NCI-H2107 (cell line): ENCODE measurements at regions not wholly inside any gene's neighbourhood (a gene's known extent, or its start where the extent isn't known, plus 50 kb on each side); places are given as distances from the start of the nearest gene placed in this dataset.

Experiments used
- DNase-seq: peaks from one replicate; lab custom pipeline; 2025; lab: John Stamatoyannopoulos, UW

DNA sequence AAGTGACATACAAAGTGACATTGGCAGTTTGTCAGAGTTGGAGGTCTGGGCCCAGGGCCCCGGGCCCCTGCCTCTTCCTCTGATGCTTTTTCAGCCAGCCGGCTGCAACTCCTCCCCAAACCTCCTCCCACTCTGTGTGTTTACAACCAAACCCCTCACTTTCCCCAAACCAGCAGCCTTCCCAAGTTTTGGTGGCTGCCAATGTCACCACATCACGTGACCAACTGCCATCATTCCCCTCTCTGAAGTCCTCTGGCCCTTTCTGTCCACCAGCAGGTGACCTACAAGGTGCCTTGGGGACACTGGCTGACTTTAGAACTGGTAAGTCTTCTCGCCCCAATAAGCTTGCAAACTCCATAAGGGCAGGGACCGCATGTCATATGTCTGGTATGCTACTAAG, 357.7 kb downstream of the BCOR start:
- DNase-seq, result no peak

DNA sequence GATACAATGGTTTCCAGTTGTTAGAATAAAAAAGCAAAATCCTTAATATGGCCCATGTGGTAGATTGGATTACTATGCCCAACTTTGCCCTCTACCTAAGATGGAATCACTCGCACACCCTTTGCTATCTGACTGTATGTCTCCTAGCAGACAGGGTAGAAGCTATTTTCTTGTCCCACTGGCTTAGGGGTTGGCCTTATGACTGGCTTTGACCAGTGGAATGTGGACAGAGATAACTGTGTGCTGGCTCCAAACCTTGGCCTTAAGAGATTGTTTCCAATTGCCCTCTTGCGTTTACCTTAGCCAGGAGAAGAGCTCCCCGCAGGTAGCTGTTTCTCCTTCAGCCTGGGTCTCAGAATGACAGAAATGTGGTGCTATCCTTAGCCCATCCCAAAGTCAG, 355.9 kb downstream of the BCOR start:
- DNase-seq, result no peak

DNA sequence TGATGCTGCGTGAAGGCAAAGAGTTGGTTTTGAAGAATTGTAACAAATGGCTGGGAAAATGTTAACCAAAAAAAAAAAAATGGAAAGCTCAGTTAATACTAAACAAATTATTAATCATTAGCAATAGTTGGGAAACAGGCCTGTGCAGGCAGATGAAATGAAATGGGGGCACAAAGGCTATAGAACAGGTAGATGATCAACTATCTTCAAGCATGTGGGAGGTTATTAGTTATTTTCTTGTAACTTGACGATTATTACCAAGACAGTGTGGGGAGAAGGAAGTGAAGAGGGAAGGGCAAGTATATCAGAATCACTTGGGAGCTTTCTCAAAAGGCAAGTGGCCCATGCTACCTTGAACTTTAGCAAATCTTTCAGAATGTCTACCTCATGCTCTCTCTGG, 351.9 kb downstream of the BCOR start:
- DNase-seq, result no peak

DNA sequence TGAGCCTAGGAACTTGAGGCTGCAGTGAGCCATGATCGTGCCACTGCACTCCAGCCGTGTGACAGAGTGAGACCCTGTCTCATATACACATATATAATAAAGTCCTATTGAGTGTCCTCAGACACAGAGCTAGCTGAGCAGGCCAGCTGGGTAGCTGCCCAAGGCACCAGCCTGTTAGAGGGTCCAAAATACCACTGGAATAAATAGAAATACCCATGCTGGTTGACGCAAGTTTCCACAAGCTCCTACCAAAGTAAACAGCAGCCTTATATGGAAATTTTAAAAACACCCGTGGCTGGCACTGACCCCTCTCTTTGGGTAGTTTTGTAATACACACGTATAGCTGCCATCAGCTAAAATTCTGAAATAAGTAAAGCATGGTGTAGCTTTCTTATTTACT, 348.6 kb downstream of the BCOR start:
- no peak for DNase-seq

DNA sequence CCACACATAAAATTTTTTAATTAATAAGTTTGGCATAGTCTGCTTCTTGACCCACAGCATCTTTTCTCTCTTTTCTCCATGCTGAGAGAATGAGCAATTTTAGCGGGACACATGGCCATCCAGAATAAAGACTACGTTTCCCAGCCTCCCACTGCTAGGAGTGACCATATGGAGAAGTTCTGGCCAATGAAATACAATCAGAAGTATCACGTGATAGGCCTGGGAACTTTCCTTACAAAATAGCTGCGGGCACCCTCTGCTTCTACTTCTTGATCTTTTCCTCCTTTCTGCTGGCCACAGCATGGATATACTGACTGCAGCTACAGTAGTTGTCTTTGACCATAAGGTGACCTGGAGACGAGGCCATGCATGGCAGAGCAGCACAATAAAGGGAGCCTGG, 348.0 kb downstream of the BCOR start:
- no peak for DNase-seq

DNA sequence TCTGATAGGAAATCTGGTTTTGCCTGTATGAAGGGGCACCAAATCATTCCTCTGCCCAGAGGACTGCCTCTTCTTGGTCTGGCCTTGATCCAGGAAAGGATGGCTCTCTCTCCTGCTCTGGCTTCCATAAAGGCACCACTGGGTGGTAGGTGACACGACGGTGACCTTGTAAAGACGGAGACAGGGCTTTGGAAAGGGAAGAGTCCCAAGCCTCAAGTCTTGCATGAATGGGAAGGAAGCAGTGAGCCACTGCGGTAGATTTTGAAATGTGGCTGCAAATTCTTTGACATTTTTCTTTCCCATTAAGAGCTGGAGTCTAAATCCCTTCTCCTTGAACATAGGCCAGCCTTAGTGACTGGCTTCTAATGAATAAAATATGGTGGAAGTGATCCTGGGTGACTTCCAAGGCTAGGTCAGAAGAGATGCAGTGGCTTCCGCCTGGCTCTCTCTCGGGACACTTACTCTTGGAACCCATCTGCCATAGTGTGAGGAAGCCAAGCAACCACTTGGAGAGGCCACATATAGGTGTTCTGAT, 347.4 kb downstream of the BCOR start:
- DNase-seq, result no peak

DNA sequence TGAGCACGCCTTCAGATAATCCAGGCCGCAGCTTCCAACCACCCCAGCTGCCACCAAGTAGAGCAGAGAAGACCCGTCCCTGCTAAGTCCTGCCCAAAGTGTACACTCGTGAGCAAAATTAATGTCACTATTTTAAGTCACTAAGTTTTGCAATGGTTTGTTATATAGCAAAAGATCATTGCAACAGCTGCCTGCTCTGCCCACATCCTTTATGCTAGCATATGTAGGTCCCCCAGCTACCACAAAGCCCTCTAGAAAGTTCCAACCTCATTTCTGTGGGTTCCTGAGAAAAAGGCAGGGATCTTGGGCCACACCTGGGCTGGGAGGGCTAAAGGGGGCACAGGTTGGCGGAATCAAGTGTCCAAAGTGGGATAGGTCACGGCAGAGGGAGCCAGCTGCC, 346.9 kb downstream of the BCOR start:
- no peak for DNase-seq

DNA sequence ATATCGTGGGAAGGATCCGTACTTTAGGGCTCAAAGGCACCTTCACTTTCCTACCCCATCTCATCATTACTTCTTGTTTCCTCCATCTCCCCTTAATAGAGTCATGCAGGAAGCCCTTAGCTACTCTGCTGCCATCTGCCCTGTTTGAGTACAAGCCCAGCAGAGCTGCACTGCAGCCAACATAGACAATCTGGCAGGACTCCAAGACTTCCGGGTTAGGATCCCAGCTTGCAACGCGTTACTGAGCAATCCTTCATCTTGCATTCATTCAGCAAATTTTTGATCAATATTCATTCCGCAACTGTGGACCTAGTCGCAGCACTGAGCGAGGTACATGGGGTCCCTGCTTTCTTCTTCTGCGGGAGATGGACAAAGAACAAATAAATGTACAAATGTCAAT, 344.9 kb downstream of the BCOR start:
- DNase-seq, result peak; percentile 54

DNA sequence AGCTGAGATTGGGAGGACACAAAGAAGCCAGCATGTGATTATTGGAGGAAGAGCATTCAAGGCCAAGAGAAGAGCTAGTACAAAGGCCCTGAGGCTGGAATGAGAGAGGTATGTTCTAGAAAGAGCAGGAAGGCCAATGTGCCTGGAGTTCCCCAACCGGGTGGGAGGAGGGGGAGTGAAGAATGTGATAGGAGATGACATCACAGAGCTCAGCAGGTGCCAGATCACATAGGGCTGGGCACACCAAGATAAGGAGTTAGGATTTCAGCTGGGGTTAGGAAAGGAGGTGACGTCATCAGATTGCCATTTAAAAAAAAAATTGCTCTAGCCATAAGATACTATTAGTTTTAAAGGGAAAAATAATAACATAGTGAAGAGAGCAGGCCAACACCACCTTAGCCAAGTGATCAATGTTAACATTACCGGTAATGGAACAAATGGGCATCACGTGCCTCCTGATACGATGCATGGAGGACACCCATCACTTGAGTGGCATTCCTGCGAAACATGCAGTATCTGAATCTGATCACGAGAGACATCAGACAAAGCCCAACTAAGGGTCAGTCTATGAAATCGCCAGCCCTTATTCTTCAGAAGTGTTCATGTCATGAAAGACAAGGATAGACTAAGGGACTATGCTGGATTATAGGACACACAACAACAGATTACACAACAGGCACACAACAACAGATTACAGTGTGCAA, 344.3 kb downstream of the BCOR start:
- no peak for DNase-seq

DNA sequence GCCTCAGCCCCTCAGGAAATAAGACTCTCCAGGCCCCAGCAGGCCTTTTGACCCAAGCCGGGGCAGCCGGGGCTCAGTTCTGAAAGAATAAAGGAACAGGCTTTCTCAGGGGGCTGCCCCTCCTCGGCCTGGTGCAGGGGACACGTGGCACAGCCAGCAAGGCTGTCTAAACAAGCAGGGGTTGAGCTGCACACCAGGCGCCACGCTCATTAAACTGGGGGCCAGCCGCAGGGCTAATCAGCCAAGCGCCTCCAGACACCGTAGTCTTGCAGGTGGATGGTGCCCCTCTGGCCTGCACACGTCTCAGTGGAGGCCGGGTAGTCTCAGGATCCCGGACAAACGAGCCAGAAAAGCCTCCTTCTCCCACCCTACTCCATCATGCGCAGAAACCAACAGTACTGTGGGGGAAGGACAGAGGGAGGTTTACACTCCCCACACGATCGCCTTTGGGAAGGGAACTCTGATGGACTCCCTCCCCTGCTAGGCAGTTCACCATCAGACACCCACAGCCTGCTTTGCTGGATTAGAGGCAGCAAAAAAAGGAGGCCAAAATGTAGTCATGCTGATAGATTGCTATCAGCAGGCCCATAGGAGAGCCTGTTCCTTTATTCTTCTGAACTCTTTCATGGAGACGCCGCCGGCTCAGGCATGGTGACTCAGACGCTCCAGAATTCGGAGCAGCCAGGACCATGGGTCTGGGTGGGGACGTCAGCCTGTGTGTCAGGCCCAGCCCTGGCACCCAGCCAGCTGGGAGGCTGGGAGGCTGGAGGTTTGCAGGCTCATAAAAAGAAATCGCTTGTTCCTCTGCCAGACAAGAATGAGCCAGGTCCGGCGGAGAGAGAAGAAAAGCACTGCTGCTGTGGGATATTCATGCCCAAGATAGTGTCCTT, 342.4 kb downstream of the BCOR start:
- DNase-seq, result no peak

DNA sequence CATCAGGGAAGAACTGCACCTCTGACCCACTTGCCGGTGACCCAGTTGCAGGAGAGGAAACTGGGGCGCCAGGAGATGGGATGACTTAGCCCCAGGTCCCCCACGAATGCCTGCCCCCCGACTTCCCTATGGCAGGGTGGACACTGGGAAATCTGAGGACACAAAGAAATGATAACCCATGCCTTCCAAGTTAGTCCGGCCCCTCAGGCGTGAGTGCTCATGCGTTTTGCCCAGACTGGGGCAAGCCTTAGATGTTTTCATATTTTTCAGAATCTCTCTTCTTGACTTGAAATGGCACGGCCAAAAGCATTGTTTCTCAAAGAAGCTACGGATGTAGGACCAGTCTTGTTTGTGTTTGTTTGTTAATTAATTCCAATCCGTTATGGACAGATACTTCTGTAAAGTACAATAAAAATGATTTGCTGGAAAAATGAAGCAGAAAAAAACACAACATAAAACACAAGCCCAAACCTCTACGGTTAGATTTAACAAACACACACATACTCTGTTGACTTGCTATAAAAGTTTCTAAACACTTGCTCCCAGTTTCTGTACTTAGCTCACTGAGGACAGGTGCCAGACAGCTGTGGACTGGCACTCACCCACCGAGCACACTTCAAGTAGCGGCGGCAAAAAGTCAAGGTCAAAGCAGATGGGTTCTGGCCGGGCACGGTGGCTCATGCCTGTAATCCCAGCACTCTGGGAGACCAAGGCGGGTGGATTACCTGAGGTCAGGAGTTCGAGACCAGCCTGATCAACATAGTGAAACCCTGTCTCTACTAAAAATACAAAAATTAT, 341.5 kb downstream of the BCOR start:
- DNase-seq, result no peak

DNA sequence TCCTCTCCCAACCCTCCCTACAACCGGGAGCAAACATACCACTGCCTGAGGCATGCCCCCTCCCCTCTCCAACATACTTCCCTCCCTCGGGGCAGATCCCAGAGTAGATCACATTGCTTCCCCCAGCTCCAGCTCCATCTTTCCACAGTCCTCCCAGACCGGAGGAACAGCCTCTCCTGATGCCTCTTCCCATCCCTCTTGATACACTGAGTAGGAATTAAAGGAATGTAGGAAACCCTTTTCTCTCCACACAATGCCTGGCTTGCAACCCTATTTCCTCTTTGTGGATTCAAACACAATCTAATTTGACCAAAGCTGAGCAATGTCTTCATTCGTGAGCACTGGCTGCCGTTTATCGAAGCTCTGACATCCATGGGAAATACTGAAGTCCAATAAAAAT, 339.8 kb downstream of the BCOR start:
- no peak for DNase-seq

DNA sequence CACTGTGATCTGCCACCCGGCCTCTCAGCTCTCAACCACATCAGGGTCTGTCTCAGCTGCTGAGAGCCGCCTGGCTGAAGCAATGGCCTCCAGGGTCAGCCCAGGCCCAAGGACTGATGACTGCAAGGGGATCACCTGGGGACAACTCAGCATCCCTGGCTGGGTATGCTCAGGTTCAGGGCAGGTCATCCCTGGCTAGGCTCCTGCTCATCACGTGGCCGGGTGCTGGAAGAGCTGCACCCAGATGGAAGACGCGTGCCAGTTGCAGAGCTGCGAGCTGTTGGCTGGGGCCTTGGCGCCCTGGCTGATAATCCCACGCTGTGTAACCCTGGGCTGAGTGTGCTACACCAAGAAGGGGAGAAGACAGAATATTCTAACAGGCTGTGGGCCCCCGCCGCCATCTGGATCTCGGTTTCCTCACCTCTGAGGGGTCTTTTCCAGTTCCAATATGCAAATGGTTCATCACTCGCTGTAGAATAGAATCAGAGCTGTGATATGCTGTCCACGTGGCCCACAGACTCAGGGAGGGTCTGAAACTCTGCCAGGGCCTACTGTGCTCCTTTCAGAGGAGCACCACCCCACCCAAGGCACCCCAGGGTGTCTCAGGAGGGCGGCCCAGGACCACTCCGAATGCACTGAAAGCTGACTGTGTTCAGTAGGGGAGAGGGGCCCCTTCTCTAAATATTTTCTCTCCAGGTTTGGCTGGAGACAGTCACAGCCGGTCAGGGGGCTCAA, 338.8 kb downstream of the BCOR start:
- no peak for DNase-seq

DNA sequence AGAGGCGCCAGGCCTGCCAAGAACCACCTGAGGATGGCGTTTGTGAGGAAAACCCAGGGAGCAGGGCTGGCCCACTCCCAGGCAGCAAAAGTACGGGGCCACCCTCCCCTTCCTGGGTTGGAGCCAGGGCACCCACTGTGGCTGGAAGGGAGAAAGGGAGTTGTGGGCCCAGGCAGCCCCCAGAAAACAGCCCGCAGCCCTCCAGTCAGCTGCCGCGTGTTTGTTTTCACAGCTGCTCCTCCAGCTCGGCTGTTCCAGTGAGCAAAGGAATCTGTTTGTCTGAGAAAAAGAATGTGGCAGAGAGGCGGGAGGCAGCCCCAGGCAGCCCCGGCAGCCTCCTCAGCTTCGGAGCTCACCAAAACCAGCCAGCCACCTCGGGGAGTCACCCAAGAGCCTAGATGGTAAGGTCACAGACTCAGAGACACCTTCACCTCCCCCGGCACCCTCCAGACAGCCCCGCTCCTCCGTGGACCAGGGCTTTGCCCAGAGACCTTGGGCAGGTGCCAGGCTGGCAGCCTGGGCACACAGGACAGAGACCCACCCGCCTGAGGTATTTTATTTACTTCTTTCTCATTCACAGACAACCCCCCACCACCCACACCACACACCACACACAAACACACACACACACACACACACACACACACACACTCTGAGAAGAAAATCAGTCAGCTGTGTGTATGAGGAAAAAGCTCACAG, 338.1 kb downstream of the BCOR start:
- no peak for DNase-seq

DNA sequence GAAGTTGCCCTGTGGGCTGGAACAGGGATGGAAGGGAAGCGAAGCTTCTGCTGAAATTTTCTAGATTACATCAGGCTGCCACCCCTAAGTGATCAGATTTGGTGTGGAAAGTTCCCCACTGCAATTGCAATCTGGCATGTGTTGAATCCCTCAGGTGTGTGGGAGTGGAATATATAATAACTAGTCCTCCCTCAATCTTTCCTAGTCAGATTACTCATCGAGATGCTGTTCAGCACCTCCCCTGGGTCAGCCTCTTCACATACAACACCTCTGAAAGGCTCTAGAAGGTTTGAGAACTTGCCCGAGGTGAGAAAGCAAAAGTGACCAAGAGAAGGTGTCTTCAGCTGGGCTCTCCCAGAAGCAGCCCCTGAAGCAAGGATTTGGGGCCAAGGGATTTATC, 336.8 kb downstream of the BCOR start:
- DNase-seq, result no peak

DNA sequence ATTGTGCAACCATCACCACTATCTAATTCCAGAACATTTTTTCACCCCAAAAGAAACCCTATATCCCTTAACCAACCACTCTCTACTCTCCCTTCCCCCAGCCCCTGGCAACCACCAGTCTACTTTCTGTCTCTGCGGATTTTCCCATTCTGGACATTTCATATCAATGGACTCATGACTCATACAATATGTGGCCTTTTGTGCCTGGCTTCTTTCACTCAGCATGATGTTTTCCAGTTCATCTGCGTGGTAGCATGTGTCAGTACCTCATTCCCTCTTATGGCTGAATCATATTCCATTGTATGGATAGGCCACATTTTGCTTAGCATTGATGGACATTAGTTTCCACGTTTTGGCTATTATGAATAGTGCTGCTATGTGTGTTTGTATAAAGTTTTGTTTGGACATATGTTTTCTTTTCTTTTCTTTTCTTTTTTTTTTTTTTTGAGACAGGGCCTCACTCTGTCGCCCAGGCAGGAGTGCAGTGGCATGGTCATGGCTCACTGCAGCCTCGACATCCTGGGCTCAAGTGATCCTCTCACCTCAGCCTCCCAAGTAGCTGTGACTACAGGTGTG, 335.4 kb downstream of the BCOR start:
- DNase-seq, result no peak

DNA sequence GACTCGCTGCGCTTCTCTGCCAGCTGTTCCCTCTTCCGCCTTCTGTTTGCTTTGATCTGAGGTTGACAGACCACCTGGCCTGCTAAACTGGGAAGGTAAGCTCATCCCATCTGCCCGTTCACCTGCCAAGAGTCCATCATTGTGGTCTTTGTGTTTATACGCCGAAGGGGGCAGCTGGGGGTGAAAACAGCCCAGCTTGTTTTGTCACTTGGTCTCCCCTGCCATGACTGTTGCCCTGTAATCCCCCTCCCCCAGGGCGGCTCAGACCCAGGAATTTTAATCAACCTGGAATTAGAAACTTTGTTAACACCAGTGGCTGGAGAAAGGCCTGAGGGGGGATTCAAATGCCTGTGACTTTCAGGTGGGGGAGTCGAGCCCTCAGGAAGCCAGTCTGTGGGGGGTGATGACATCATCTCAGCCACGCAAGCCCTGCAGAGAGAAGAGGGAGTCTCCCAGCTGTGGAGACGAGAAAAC, 333.3 kb downstream of the BCOR start:
- DNase-seq, result no peak

DNA sequence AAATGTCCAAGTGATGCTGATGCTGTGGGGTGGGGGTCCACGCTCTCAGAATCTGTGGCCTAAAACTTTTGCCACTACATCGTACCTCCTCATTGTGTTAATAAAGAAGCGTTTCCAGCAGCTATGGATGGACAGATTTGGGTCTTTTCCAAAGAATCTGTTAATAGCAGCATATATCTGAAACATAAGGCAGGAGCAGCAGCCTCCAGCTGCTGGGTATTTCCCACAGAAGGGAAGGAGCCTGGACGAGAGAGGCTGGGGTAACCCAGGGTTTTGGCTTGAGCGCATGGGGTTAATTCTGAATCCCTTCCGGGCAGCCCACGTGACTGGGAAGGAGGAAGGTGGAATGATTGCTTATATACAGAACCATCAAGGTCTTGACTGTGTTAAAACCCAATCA, 332.4 kb downstream of the BCOR start:
- no peak for DNase-seq

DNA sequence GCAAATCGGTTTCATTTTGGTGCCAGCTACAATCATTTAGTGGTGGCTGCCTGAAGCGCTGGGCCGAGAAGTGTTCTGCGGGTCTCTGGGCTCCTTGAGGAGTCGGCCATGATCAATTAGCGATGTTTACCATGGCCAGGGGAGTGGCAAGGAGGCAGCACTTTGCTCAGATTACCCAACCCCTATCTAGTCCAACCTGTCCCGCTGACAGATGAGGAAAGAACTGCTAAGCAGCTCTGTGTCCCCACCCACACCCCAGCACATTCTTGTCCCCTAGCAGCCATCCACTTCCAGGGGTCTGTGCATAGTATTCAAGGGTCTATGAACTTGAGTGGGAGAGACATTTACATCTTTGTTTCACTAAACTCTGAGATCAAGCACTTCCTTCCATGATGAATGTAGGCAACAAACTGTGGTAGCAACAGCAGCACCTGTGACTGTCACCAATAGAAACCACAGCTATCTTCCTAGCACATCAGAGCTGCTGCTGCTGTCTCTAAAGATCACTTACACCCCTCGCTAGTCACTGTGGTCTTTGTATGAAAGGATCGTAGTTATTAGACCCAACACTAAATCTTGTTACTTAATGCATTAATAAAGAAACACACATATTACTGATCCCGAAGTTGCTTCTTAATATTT, 331.6 kb downstream of the BCOR start:
- no peak for DNase-seq

DNA sequence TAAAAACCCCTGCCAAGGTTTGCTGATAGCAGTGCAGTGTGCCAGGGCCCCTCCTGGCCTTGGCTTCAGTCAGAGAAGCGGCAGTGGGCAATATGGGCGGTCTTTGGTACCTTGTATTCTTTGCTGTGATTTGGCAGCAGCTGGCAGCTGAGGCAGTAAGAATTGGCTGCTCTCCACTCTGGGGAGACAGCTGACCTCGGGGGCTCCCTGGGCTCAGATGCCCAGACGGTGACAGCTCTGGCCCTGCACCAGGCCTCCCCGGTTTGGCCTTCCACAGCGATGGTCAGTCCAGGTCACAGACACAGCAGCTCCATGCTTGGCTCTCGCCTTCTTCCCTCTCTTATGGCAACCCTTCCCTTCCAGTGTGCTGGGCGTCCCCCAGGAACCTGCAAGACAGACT, 330.9 kb downstream of the BCOR start:
- DNase-seq, result no peak
